ENCODE measurements at regions not wholly inside any gene's neighbourhood (a gene's known extent, or its start where the extent isn't known, plus 50 kb on each side); places are given as distances from the start of the nearest gene placed in this dataset.

DNA sequence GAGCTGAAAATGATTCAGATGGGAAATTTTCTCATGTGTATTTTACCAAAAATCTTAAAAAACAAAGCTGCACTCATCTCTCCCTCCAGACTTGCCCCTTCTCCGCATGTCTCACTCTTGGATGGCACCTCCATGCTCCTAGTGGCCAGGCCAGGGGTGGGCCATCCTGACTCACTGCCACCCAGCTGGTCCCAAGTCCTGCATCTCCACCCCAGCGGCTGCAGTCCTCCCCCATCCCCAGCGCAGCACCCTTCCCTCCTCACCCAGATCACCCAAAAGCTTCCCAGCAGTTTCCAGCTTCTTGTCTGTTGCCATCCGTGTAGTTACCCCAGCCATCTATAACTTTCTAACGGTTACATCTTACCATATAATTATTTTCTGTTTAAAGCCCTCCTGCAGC is 53.0 kb upstream of the INSIG1 start:
- no peak for TF ChIP-seq CTCF (IDR thresholded peaks at IDR 0.05; ENCODE audit: low read depth, low read length)
- H3K4me3 ChIP-seq (replicated peaks in 1 of 2; ENCODE audit: low read depth in 2 of 2, low read length in 2 of 2), result no peak overlapping the region
- no peak for DNase-seq (ENCODE audit: low read depth in 2 of 2)

GRCh38 chr7:155247479-155248365 is 50.0 kb upstream of the INSIG1 start:
- TF ChIP-seq CTCF (IDR thresholded peaks at IDR 0.05; ENCODE audit: low read depth, low read length), result no peak
- DNase-seq (ENCODE audit: low read depth in 2 of 2), result peak in 1 of 2 donors; percentile 23
- no peak overlapping the region for H3K4me3 ChIP-seq (replicated peaks in 1 of 2; ENCODE audit: low read depth in 2 of 2, low read length in 2 of 2)
